ENCODE measurements at regions not wholly inside any gene's neighbourhood (a gene's known extent, or its start where the extent isn't known, plus 50 kb on each side); places are given as distances from the start of the nearest gene placed in this dataset.

- Histone ChIP-seq H3K4me1 (replicated peaks in 1 of 4; ENCODE audit: control insufficient read depth in 3 of 4, insufficient read depth in 4 of 4, low read length in 3 of 4) (peaks cover 0 to 10% (median 6%) of the 10 kb centered on the region in 4 experiments; a peak in 6 of 7 replicates), H3K56ac (replicated peaks; ENCODE audit: insufficient read length, low read depth, low read length) (no peak overlapping the region), H2AFZ (ENCODE audit: low read length) (no peak overlapping the region), H3K4ac (replicated peaks; ENCODE audit: insufficient read length, low read depth, low read length) (no peak overlapping the region), H3K27me3 (replicated peaks in 1 of 4; ENCODE audit: control insufficient read depth in 3 of 4, extremely low read depth in 1 of 4, insufficient read depth in 3 of 4, low read length in 3 of 4) (no peaks in the 10 kb centered on the region), H3K4me3 (ENCODE audit: extremely low read depth in 1 of 4, insufficient read depth in 2 of 4, low read depth in 3 of 4, low read length in 4 of 4) (no peak overlapping the region; a peak in 1 of 8 replicates), H3K79me2 (ENCODE audit: control insufficient read depth in 1 of 2, insufficient read depth in 2 of 2, low read length in 2 of 2) (no peaks in the 10 kb centered on the region), H2BK120ac (replicated peaks; ENCODE audit: low read depth, low read length) (no peak overlapping the region), H3K14ac (ENCODE audit: insufficient read length) (no peak overlapping the region), H2BK5ac (ENCODE audit: low read depth, low read length) (no peak overlapping the region), H2BK20ac (ENCODE audit: low read length) (no peak overlapping the region), H3K9me3 (ENCODE audit: insufficient read depth in 2 of 2, low read depth in 1 of 2, low read length in 1 of 2) (no peaks in the 10 kb centered on the region), H3K36me3 (ENCODE audit: control insufficient read depth in 2 of 4, insufficient read depth in 4 of 4, low read length in 3 of 4) (no peaks in the 10 kb centered on the region), H2BK15ac (ENCODE audit: low read length) (no peak overlapping the region), H4K20me1 (replicated peaks in 1 of 2; ENCODE audit: control insufficient read depth in 1 of 2, insufficient read depth in 2 of 2, low read length in 2 of 2) (no peaks in the 10 kb centered on the region), H3K23ac (ENCODE audit: insufficient read length) (no peak overlapping the region), H2BK12ac (ENCODE audit: low read depth, low read length) (no peak overlapping the region), H4K5ac (ENCODE audit: insufficient read length, low read depth, low read length) (no peak overlapping the region), H3K4me2 (ENCODE audit: insufficient read depth in 1 of 2, low read depth in 2 of 2, low read length in 2 of 2) (peak overlapping the region; percentile 11 to 24; a peak in 1 of 4 replicates), H3K27ac (ENCODE audit: low read depth, low read length) (no peak overlapping the region), H3K79me1 (ENCODE audit: low read depth, low read length) (no peaks in the 10 kb centered on the region), H3K9ac (replicated peaks in 1 of 4; ENCODE audit: extremely low read depth in 1 of 4, low read depth in 3 of 4, low read length in 3 of 4) (no peak overlapping the region), H3K18ac (ENCODE audit: extremely low read depth, low read length) (no peak overlapping the region), H4K8ac (ENCODE audit: extremely low read depth, insufficient read depth, low read length) (no peak overlapping the region), H3K23me2 (ENCODE audit: low read depth, low read length) (no peaks in the 10 kb centered on the region), H4K91ac (replicated peaks; ENCODE audit: insufficient read length, low read length) (no peak overlapping the region), H2AK5ac (ENCODE audit: low read depth, low read length) (no peak overlapping the region)
- 62% methylated on average over 15 of the region's 15 CpGs; no CpG with 5 or more reads in 1 of the 2 experiments for WGBS, 2 experiments (ENCODE audit: extremely low coverage in 1 of 2, insufficient coverage in 1 of 2, insufficient read length in 1 of 2, insufficient replicate concordance in 2 of 2, low coverage in 1 of 2, low lambda C conversion rate in 2 of 2, missing lambda C conversion rate in 1 of 2)
- POLR2A ChIA-PET (ENCODE audit: partially characterized antibody), result interaction anchor here (0.8 kb wide), 1 partner anchor 8 kb away, joined by 4 read pairs; no protein-coding TSS in a partner anchor
- no peak for FAIRE-seq
- CTCF ChIA-PET (ENCODE audit: partially characterized antibody), result no interaction called here
- peak in 1 of 2 experiments; percentile 50 for DNase-seq (ENCODE audit: low read depth in 1 of 2, low spot score in 2 of 2)
- TF ChIP-seq NANOG (IDR thresholded peaks at IDR 0.05; ENCODE audit: insufficient read depth, low read depth, low read length, poor library complexity, severe bottlenecking), result peak; percentile 45
- 0 out of 4 replicates have a peak, but pooled peaks of 1 of the 2 experiments have one; percentile 34 for TF ChIP-seq HDAC2 (IDR thresholded peaks at IDR 0.05; ENCODE audit: borderline replicate concordance in 1 of 2, low read depth in 2 of 2, low read length in 2 of 2)
- peak in 1 of 2 experiments; percentile 64 for TF ChIP-seq BCL11A (IDR thresholded peaks at IDR 0.05; ENCODE audit: low read depth in 2 of 2, low read length in 2 of 2)
- no peak for TF ChIP-seq TBP (IDR thresholded peaks at IDR 0.05; ENCODE audit: low read depth, low read length)
- TF ChIP-seq CHD1 (IDR thresholded peaks at IDR 0.05; ENCODE audit: low read depth, low read length), result no peak
These were observed 215.9 kb downstream of the RAB11FIP2 start for GRCh38 chr10:117830787-117831212.

All from H1 (cell line).